SK-N-SH treated with all-trans-retinoic acid at 6 μM for 48 hours (cell line): ENCODE measurements at regions not wholly inside any gene's neighbourhood (a gene's known extent, or its start where the extent isn't known, plus 50 kb on each side); places are given as distances from the start of the nearest gene placed in this dataset.

Experiments used
- ATAC-seq: fragments of 200-7000 bp; cut with Tn5 transposase; 3 replicates; pipeline ENCODE4 v1.9.1; 2020; ENCODE audit warnings: mild to moderate bottlenecking, moderate library complexity
- ARNTL ChIP-seq: fragments of 450-650 bp; formaldehyde crosslinking; IDR thresholded peaks from 2 replicates; pipeline ENCODE4 v1.5.0; 2020; ENCODE audit warnings: low read depth, mild to moderate bottlenecking, moderate library complexity, borderline replicate concordance
- BACH2 ChIP-seq: fragments of 250-450 bp; sonication (Bioruptor Pico); IDR thresholded peaks from 2 replicates; pipeline ENCODE4 v1.9.0; 2021; ENCODE audit warnings: mild to moderate bottlenecking, borderline replicate concordance
- CSDC2 ChIP-seq: fragments of 250-450 bp; sonication (Bioruptor Pico); IDR thresholded peaks from 2 replicates; pipeline ENCODE4 v1.5.0; 2020; ENCODE audit warnings: mild to moderate bottlenecking, moderate library complexity
- GLIS3 ChIP-seq: fragments of 250-450 bp; sonication (Bioruptor Pico); IDR thresholded peaks from 2 replicates; pipeline ENCODE4 v1.5.0; 2020; ENCODE audit warnings: mild to moderate bottlenecking, moderate library complexity
- ISL1 ChIP-seq: fragments of 250-450 bp; sonication (Bioruptor Pico); IDR thresholded peaks from 2 replicates; pipeline ENCODE4 v2.1.2; 2022; ENCODE audit warnings: mild to moderate bottlenecking, moderate library complexity
- OSR1 ChIP-seq: fragments of 250-450 bp; sonication (Bioruptor Pico); IDR thresholded peaks from 2 replicates; pipeline ENCODE4 v1.8.0; 2022; ENCODE audit warnings: moderate library complexity, mild to moderate bottlenecking, inconsistent platforms
- PPARA ChIP-seq: fragments of 250-450 bp; sonication (Bioruptor Pico); IDR thresholded peaks from 2 replicates; pipeline ENCODE4 v1.5.0; 2020; ENCODE audit warnings: mild to moderate bottlenecking, borderline replicate concordance
- RARB ChIP-seq: fragments of 250-450 bp; sonication (Bioruptor Pico); IDR thresholded peaks from 2 replicates; pipeline ENCODE4 v1.8.0; 2021; ENCODE audit warnings: mild to moderate bottlenecking, moderate library complexity
- SNAI2 ChIP-seq: fragments of 250-450 bp; sonication (Bioruptor Pico); IDR thresholded peaks from 2 replicates; pipeline ENCODE4 v1.5.0; 2020; ENCODE audit warnings: mild to moderate bottlenecking, moderate library complexity
- TCF4 ChIP-seq: fragments of 250-450 bp; sonication (Bioruptor Pico); IDR thresholded peaks from 2 replicates; pipeline ENCODE4 v1.8.0; 2021; ENCODE audit warnings: mild to moderate bottlenecking, moderate library complexity, borderline replicate concordance
- TOX ChIP-seq: fragments of 250-450 bp; sonication (Bioruptor Pico); IDR thresholded peaks from 2 replicates; pipeline ENCODE4 v1.8.0; 2021; ENCODE audit warnings: mild to moderate bottlenecking, moderate library complexity, borderline replicate concordance
- ZC3H10 ChIP-seq: fragments of 250-450 bp; sonication (Bioruptor Pico); IDR thresholded peaks from 2 replicates; pipeline ENCODE4 v1.5.1; 2021; ENCODE audit warnings: mild to moderate bottlenecking, moderate library complexity
- ZFP3 ChIP-seq: fragments of 250-450 bp; sonication (Bioruptor Pico); IDR thresholded peaks from 2 replicates; pipeline ENCODE4 v1.5.0; 2020; ENCODE audit warnings: mild to moderate bottlenecking, moderate library complexity
- ZFP30 ChIP-seq: fragments of 450-650 bp; formaldehyde crosslinking; IDR thresholded peaks from 2 replicates; pipeline ENCODE4 v1.5.0; 2022; ENCODE audit warnings: mild to moderate bottlenecking, moderate library complexity
- ZNF70 ChIP-seq: fragments of 450-650 bp; formaldehyde crosslinking; IDR thresholded peaks from 2 replicates; pipeline ENCODE4 v1.5.0; 2020; ENCODE audit warnings: mild to moderate bottlenecking, moderate library complexity
- ZNF8 ChIP-seq: fragments of 450-650 bp; formaldehyde crosslinking; IDR thresholded peaks from 2 replicates; pipeline ENCODE4 v1.5.0; 2020; ENCODE audit warnings: mild to moderate bottlenecking, moderate library complexity
- TF ChIP-seq, protein P1 (sequence below): fragments of 250-450 bp; sonication (Bioruptor Pico); IDR thresholded peaks from 2 replicates; pipeline ENCODE4 v1.5.1; 2020; ENCODE audit warnings: low read depth, mild to moderate bottlenecking, moderate library complexity
- TF ChIP-seq, protein P2 (sequence below): fragments of 250-450 bp; sonication (Bioruptor Pico); IDR thresholded peaks from 2 replicates; pipeline ENCODE4 v1.5.1; 2021; ENCODE audit warnings: mild to moderate bottlenecking, moderate library complexity
- TF ChIP-seq, protein P3 (sequence below): fragments of 250-450 bp; sonication (Bioruptor Pico); IDR thresholded peaks from 2 replicates; pipeline ENCODE4 v1.5.0; 2020; ENCODE audit warnings: mild to moderate bottlenecking, moderate library complexity
- TF ChIP-seq, protein P4 (sequence below): fragments of 250-450 bp; sonication (Bioruptor Pico); IDR thresholded peaks from 2 replicates; pipeline ENCODE4 v1.8.0; 2020; ENCODE audit warnings: mild to moderate bottlenecking, moderate library complexity, borderline replicate concordance
- TF ChIP-seq, protein P5 (sequence below): fragments of 250-450 bp; sonication (Bioruptor Pico); IDR thresholded peaks from 2 replicates; pipeline ENCODE4 v1.8.0; 2021; ENCODE audit warnings: low read depth, mild to moderate bottlenecking, moderate library complexity, borderline replicate concordance

DNA sequence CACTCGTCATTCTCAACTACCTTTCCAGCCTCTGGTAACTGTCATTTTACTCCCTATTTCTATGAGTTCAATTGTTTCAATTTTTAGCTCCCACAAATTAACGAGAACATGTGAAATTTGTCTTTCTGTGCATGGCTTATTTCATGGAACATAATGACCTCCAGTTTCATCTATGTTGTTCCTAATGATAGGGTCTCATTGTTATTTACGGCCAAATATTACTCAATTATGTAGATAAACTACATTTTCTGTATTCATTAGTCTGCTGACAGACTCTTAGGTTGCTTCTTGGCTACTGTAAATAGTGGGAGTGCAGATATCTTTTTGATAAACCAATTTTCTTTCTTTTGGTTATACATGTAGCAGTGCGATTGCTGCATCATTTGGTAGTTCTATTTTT lies 374.9 kb upstream of the ROBO1 start:
- no peak for ATAC-seq

DNA sequence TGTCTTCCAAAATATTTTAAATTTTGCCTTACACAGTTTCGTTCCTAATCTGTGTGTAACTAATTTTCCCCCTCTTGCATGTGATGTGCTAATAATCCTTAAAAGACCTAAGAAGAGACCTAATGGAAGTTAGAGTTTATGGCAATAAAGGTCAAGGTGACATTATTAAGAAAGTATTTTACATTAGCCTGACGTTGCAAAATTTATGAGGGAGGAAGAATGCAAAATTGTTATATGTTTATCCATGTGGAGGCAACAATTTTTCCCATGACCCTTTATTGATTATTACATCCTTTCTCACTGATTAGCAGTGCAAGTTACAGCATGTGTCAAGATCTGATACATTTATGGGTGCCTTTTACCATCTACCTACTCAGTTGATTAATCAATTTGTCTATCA lies 373.8 kb upstream of the ROBO1 start:
- no peak for ATAC-seq
- TF ChIP-seq ZNF8 (CRISPR knock-in tag): no peak
- no peak for TF ChIP-seq ARNTL (CRISPR knock-in tag)
- TF ChIP-seq, protein P1, sequence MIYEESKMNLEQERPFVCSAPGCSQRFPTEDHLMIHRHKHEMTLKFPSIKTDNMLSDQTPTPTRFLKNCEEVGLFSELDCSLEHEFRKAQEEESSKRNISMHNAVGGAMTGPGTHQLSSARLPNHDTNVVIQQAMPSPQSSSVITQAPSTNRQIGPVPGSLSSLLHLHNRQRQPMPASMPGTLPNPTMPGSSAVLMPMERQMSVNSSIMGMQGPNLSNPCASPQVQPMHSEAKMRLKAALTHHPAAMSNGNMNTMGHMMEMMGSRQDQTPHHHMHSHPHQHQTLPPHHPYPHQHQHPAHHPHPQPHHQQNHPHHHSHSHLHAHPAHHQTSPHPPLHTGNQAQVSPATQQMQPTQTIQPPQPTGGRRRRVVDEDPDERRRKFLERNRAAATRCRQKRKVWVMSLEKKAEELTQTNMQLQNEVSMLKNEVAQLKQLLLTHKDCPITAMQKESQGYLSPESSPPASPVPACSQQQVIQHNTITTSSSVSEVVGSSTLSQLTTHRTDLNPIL (CRISPR knock-in tag): no peak
- TF ChIP-seq, protein P2, sequence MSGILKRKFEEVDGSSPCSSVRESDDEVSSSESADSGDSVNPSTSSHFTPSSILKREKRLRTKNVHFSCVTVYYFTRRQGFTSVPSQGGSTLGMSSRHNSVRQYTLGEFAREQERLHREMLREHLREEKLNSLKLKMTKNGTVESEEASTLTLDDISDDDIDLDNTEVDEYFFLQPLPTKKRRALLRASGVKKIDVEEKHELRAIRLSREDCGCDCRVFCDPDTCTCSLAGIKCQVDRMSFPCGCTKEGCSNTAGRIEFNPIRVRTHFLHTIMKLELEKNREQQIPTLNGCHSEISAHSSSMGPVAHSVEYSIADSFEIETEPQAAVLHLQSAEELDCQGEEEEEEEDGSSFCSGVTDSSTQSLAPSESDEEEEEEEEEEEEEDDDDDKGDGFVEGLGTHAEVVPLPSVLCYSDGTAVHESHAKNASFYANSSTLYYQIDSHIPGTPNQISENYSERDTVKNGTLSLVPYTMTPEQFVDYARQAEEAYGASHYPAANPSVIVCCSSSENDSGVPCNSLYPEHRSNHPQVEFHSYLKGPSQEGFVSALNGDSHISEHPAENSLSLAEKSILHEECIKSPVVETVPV: no peak
- TF ChIP-seq RARB: no peak
- TF ChIP-seq TOX (CRISPR knock-in tag): no peak
- TF ChIP-seq, protein P3, sequence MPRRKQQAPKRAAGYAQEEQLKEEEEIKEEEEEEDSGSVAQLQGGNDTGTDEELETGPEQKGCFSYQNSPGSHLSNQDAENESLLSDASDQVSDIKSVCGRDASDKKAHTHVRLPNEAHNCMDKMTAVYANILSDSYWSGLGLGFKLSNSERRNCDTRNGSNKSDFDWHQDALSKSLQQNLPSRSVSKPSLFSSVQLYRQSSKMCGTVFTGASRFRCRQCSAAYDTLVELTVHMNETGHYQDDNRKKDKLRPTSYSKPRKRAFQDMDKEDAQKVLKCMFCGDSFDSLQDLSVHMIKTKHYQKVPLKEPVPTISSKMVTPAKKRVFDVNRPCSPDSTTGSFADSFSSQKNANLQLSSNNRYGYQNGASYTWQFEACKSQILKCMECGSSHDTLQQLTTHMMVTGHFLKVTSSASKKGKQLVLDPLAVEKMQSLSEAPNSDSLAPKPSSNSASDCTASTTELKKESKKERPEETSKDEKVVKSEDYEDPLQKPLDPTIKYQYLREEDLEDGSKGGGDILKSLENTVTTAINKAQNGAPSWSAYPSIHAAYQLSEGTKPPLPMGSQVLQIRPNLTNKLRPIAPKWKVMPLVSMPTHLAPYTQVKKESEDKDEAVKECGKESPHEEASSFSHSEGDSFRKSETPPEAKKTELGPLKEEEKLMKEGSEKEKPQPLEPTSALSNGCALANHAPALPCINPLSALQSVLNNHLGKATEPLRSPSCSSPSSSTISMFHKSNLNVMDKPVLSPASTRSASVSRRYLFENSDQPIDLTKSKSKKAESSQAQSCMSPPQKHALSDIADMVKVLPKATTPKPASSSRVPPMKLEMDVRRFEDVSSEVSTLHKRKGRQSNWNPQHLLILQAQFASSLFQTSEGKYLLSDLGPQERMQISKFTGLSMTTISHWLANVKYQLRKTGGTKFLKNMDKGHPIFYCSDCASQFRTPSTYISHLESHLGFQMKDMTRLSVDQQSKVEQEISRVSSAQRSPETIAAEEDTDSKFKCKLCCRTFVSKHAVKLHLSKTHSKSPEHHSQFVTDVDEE (CRISPR knock-in tag): no peak
- no peak for TF ChIP-seq ZFP3 (CRISPR knock-in tag)
- no peak for TF ChIP-seq OSR1 (CRISPR knock-in tag)

More for the DNA sequence above, 374.9 kb upstream of the ROBO1 start:
- TF ChIP-seq, protein P1 (CRISPR knock-in tag): no peak
- TF ChIP-seq SNAI2 (CRISPR knock-in tag) (no peak), ZNF8 (CRISPR knock-in tag) (no peak), ISL1 (CRISPR knock-in tag) (peak; percentile 52; the same call in 1 of the 2 replicates), TOX (CRISPR knock-in tag) (no peak), ZNF70 (peak; percentile 83)

DNA sequence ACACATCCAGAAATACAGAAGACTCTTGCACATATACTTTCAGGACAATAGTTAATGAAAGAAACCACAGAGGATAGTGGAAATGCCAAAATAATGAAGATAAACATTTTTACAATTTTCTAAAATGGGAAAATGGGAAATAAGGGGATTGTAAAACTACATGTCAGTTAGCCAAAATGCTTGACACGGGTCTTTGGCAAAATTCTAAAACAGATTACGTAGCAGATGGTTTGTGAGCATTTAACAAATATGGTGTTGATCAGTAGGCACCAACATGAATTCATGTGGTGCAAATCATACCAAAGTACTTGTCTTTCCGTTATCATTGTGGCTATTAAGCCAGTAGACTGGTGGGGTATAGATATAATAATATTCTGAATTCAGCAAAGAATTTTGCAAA lies 348.5 kb upstream of the ROBO1 start:
- ATAC-seq: no peak
- no peak for TF ChIP-seq OSR1 (CRISPR knock-in tag)
- TF ChIP-seq ZNF8 (CRISPR knock-in tag): no peak
- TF ChIP-seq CSDC2: no peak
- TF ChIP-seq BACH2: no peak
- TF ChIP-seq ZC3H10 (CRISPR knock-in tag): no peak
- TF ChIP-seq PPARA (CRISPR knock-in tag): no peak
- TF ChIP-seq, protein P4, sequence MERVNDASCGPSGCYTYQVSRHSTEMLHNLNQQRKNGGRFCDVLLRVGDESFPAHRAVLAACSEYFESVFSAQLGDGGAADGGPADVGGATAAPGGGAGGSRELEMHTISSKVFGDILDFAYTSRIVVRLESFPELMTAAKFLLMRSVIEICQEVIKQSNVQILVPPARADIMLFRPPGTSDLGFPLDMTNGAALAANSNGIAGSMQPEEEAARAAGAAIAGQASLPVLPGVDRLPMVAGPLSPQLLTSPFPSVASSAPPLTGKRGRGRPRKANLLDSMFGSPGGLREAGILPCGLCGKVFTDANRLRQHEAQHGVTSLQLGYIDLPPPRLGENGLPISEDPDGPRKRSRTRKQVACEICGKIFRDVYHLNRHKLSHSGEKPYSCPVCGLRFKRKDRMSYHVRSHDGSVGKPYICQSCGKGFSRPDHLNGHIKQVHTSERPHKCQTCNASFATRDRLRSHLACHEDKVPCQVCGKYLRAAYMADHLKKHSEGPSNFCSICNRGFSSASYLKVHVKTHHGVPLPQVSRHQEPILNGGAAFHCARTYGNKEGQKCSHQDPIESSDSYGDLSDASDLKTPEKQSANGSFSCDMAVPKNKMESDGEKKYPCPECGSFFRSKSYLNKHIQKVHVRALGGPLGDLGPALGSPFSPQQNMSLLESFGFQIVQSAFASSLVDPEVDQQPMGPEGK (CRISPR knock-in tag): no peak
- TF ChIP-seq GLIS3 (CRISPR knock-in tag): no peak
- TF ChIP-seq, protein P3 (CRISPR knock-in tag): no peak
- no peak for TF ChIP-seq TOX (CRISPR knock-in tag)
- no peak for TF ChIP-seq TCF4
- TF ChIP-seq, protein P5, sequence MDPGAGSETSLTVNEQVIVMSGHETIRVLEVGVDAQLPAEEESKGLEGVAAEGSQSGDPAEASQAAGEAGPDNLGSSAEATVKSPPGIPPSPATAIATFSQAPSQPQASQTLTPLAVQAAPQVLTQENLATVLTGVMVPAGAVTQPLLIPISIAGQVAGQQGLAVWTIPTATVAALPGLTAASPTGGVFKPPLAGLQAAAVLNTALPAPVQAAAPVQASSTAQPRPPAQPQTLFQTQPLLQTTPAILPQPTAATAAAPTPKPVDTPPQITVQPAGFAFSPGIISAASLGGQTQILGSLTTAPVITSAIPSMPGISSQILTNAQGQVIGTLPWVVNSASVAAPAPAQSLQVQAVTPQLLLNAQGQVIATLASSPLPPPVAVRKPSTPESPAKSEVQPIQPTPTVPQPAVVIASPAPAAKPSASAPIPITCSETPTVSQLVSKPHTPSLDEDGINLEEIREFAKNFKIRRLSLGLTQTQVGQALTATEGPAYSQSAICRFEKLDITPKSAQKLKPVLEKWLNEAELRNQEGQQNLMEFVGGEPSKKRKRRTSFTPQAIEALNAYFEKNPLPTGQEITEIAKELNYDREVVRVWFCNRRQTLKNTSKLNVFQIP: no peak
- no peak for TF ChIP-seq ZFP30
